ENCODE measurements at regions not wholly inside any gene's neighbourhood (a gene's known extent, or its start where the extent isn't known, plus 50 kb on each side); places are given as distances from the start of the nearest gene placed in this dataset.
A peak's percentile ranks its signal among the peaks of the same experiment; 100 is the strongest.

- no peak for TF ChIP-seq CTCF (IDR thresholded peaks at IDR 0.05; ENCODE audit: low read depth, low read length)
- no peak overlapping the region for H3K4me3 ChIP-seq (ENCODE audit: low read depth, low read length)
- in situ Hi-C loops (cut with HindIII; ENCODE audit: low sequenced_read_pairs), result no loop called here
- no peak for DNase-seq (ENCODE audit: low read depth, low spot score)
These were observed 176.3 kb upstream of the ZNF385D start for GRCh38 chr3:21927261-21927660.

GRCh38 chr3:21934591-21934990 lies 183.6 kb upstream of the ZNF385D start:
- in situ Hi-C loops (cut with HindIII; ENCODE audit: low sequenced_read_pairs), result no loop called here
- no peak overlapping the region for H3K4me3 ChIP-seq (ENCODE audit: low read depth, low read length)
- DNase-seq (ENCODE audit: low read depth, low spot score), result no peak
- TF ChIP-seq CTCF (IDR thresholded peaks at IDR 0.05; ENCODE audit: low read depth, low read length), result no peak

DNA sequence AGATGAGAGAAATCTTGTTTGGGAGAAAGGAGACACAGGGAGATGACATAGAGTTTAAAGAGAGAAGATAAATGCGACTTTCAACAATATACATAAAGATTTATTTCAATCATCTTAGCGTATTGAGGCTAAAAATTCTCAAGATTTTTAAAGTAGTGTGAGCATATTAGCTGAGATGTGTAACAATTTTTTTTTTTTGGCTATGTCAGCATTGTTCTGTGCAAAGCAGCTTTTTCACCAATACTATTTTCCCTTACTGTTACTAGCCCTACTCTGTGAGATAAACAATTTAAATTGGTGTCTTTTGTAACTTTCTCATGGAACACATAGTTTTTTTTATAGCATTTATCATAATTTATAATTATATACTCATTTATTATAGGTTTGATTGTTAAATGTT lies 185.2 kb upstream of the ZNF385D start:
- no peak for TF ChIP-seq CTCF (IDR thresholded peaks at IDR 0.05; ENCODE audit: low read depth, low read length)
- no peak overlapping the region for H3K4me3 ChIP-seq (ENCODE audit: low read depth, low read length)
- no peak for DNase-seq (ENCODE audit: low read depth, low spot score)
- in situ Hi-C loops (cut with HindIII; ENCODE audit: low sequenced_read_pairs), result no loop called here

GRCh38 chr3:21938267-21938681 lies 187.3 kb upstream of the ZNF385D start:
- H3K4me3 ChIP-seq (ENCODE audit: low read depth, low read length), result no peak overlapping the region

DNA sequence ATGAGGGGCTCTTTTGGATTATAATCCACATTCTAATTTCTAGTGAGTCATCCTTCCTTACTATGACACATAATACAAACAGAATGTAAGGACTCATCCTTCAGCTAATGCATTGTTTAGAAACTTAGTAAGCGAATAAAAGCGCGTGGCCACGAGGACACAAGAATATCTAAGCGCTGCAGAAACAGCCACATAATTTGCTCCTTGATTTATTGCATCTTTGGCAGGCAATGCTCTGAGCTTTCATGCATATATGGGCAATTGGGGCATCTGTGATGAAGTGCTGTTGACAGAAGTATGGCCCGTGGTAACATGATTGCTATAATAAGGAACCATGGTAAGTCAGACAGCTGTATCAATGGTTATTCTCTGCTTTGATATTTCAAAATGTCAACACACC lies 191.3 kb upstream of the ZNF385D start:
- DNase-seq (ENCODE audit: low read depth, low spot score), result peak; percentile 83
- H3K4me3 ChIP-seq (ENCODE audit: low read depth, low read length), result no peak overlapping the region
- in situ Hi-C loops (cut with HindIII; ENCODE audit: low sequenced_read_pairs), result no loop called here
- no peak for TF ChIP-seq CTCF (IDR thresholded peaks at IDR 0.05; ENCODE audit: low read depth, low read length)

More at GRCh38 chr3:21938267-21938681, 187.3 kb upstream of the ZNF385D start:
- no peak for DNase-seq (ENCODE audit: low read depth, low spot score)
- no peak for TF ChIP-seq CTCF (IDR thresholded peaks at IDR 0.05; ENCODE audit: low read depth, low read length)
- in situ Hi-C loops (cut with HindIII; ENCODE audit: low sequenced_read_pairs), result no loop called here

DNA sequence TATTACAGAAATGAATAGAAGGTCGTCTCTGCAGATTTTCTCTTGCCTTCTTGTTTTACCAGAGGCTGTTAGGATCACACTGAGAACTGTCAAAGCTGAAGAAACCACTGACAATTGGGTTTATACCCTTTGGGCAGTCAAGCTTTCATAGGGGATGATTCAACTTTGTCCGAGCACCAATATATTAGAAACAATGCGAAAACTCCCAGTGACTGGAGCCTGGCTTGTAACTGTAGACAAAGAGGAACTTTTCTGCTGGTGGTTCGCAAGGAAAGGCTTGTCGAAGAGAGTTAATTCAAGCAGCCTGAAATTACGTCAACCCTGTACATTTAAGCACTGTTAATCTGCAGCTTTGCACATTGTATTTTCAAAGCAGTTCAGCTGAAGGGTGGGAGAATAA lies 193.2 kb upstream of the ZNF385D start:
- in situ Hi-C loops (cut with HindIII; ENCODE audit: low sequenced_read_pairs), result no loop called here
- peak; percentile 63 for DNase-seq (ENCODE audit: low read depth, low spot score)

More for the DNA sequence above, 193.2 kb upstream of the ZNF385D start:
- no peak overlapping the region for H3K4me3 ChIP-seq (ENCODE audit: low read depth, low read length)
- no peak for TF ChIP-seq CTCF (IDR thresholded peaks at IDR 0.05; ENCODE audit: low read depth, low read length)

Data from astrocyte of the spinal cord (primary cell).